A673 (cell line): ENCODE measurements at regions not wholly inside any gene's neighbourhood (a gene's known extent, or its start where the extent isn't known, plus 50 kb on each side); places are given as distances from the start of the nearest gene placed in this dataset.

Experiments
- BruUV-seq: library from RNA; stranded (reverse); fragments of 400-500 nt; replicated peaks from 2 replicates; lab custom pipeline; 2021; lab: Mats Ljungman, UMichigan
- CTCF ChIA-PET: fragments of 300-600 bp; sonication (Branson Sonifier 250); formaldehyde crosslinking; loops from one replicate; lab custom pipeline; 2022; ENCODE audit warnings: antibody characterized with exemption; lab: Charles Lee
- POLR2A ChIA-PET: fragments of 300-600 bp; sonication (Branson Sonifier 250); formaldehyde crosslinking; loops from one replicate; lab custom pipeline; 2022; ENCODE audit warnings: antibody characterized with exemption; ENCODE audit not compliant: low non-redundant PET; lab: Charles Lee
- DNase-seq: peaks from one replicate; pipeline ENCODE4 v3.0.0-alpha.2; 2015; ENCODE audit warnings: low spot score
- H3K27ac ChIP-seq: fragments of 200-600 bp; sonication (generic); 2 replicates; pipeline ENCODE4 v1.5.1; 2016; ENCODE audit warnings: mixed run types, low read depth, mild to moderate bottlenecking, mixed read lengths, antibody characterized with exemption, low read length; ENCODE audit not compliant: poor library complexity, severe bottlenecking
- H3K27me3 ChIP-seq: fragments of 200-600 bp; sonication (generic); replicated peaks from 2 replicates; pipeline ENCODE4 v1.6.1; 2017; ENCODE audit warnings: mixed run types, low read depth, mild to moderate bottlenecking, mixed read lengths, antibody characterized with exemption, low read length; ENCODE audit not compliant: insufficient read depth, poor library complexity
- H3K36me3 ChIP-seq: fragments of 200-600 bp; sonication (generic); 2 replicates; pipeline ENCODE4 v1.6.1; 2016; ENCODE audit warnings: mixed run types, mild to moderate bottlenecking, mixed read lengths, antibody characterized with exemption, low read length; ENCODE audit not compliant: insufficient read depth, poor library complexity, severe bottlenecking
- H3K4me1 ChIP-seq: fragments of 200-600 bp; sonication (generic); 2 replicates; pipeline ENCODE4 v1.6.1; 2017; ENCODE audit warnings: mixed run types, mild to moderate bottlenecking, mixed read lengths, antibody characterized with exemption, low read length; ENCODE audit not compliant: insufficient read depth, poor library complexity, severe bottlenecking
- H3K4me3 ChIP-seq: fragments of 200-600 bp; sonication (generic); 2 replicates; pipeline ENCODE4 v1.5.1; 2016; ENCODE audit warnings: low read depth, mixed run types, mild to moderate bottlenecking, mixed read lengths, low read length; ENCODE audit not compliant: poor library complexity, severe bottlenecking
- H3K9me3 ChIP-seq: fragments of 200-600 bp; sonication (generic); 2 replicates; pipeline ENCODE4 v1.6.1; 2016; ENCODE audit warnings: mixed run types, low read depth, mild to moderate bottlenecking, mixed read lengths, antibody characterized with exemption, low read length; ENCODE audit not compliant: poor library complexity, severe bottlenecking
- CTCF ChIP-seq: fragments of 300-800, 200-600 bp; sonication (generic); conservative IDR thresholded peaks from 2 replicates; pipeline ENCODE4 v1.5.1; 2017; ENCODE audit warnings: low read depth, mild to moderate bottlenecking, antibody characterized with exemption, low read length, moderate library complexity, mixed read lengths
- EZH2 ChIP-seq: fragments of 200-600 bp; sonication (generic); IDR thresholded peaks from 2 replicates; pipeline ENCODE4 v1.6.1; 2017; ENCODE audit warnings: borderline replicate concordance, low read depth, mild to moderate bottlenecking, mixed read lengths, antibody characterized with exemption, low read length; ENCODE audit not compliant: poor library complexity, severe bottlenecking
- intact Hi-C: fragments of 100-400 bp; cut with micrococcal nuclease; formaldehyde crosslinking; loops from one replicate; pipeline ENCODE4 v1.10.0; 2022; ENCODE audit not compliant: unreplicated experiment

- H3K4me1 ChIP-seq, result no peaks in the 10 kb centered on the region
- POLR2A ChIA-PET, result no interaction called here
- intact Hi-C loops, result no loop called here
- no TSS peak for BruUV-seq
- no peak for DNase-seq
- H3K9me3 ChIP-seq, result no peaks in the 10 kb centered on the region
- H3K27me3 ChIP-seq, result no peaks in the 10 kb centered on the region
- H3K27ac ChIP-seq, result no peak overlapping the region
- CTCF ChIA-PET, result no interaction called here
- H3K4me3 ChIP-seq, result no peak overlapping the region
- TF ChIP-seq EZH2 (no peak), CTCF (no peak)
- H3K36me3 ChIP-seq, result no peaks in the 10 kb centered on the region
Measured at GRCh38 chr12:24649209-24649608, 299.7 kb downstream of the BCAT1 start.

- Histone ChIP-seq H3K27me3 (no peaks in the 10 kb centered on the region), H3K27ac (no peak overlapping the region), H3K4me3 (no peak overlapping the region), H3K4me1 (no peaks in the 10 kb centered on the region), H3K9me3 (peaks cover 8% of the 10 kb centered on the region), H3K36me3 (no peaks in the 10 kb centered on the region)
- TF ChIP-seq EZH2 (no peak), CTCF (no peak)
- ChIA-PET POLR2A (no interaction called here), CTCF (no interaction called here)
- intact Hi-C loops, result no loop called here
- DNase-seq, result no peak
- BruUV-seq, result no TSS peak
Measured at GRCh38 chr12:24645254-24645653, 303.6 kb downstream of the BCAT1 start.

GRCh38 chr12:24643120-24644119 is 305.5 kb downstream of the BCAT1 start:
- no peak for DNase-seq
- TF ChIP-seq CTCF (no peak), EZH2 (no peak)
- no peaks in the 10 kb centered on the region for H3K27me3 ChIP-seq
- H3K27ac ChIP-seq, result no peak overlapping the region
- no TSS peak for BruUV-seq
- ChIA-PET CTCF (no interaction called here), POLR2A (interaction anchor here (0.5 kb wide), 1 partner anchor 336 kb away, joined by 5 read pairs; no protein-coding TSS in a partner anchor)
- no peak overlapping the region for H3K4me3 ChIP-seq
- intact Hi-C loops, result no loop called here
- H3K9me3 ChIP-seq, result peaks cover 8% of the 10 kb centered on the region
- H3K36me3 ChIP-seq, result no peaks in the 10 kb centered on the region
- no peaks in the 10 kb centered on the region for H3K4me1 ChIP-seq
